ENCODE measurements at regions not wholly inside any gene's neighbourhood (a gene's known extent, or its start where the extent isn't known, plus 50 kb on each side); places are given as distances from the start of the nearest gene placed in this dataset.

DNA sequence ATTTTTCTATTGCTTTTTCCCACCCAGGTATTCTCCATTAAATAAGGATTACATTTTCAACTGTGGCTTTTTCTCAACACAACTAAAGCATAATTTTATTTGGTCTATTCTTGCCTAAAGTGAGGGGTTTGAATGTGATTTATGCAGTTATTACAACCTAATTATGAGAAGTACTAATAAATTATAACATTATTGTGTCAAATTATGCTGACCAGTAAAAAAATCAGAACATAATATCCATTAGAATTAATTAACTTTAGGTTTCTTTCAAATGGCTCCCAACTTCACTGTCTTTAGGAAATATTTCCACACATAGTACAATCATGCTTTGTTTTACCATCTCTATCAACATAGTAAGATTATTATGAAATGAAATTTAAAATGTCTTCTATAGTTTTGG is 1293.9 kb downstream of the FSTL5 start:
- ChIA-PET CTCF (no interaction called here), POLR2A (no interaction called here)
- H3K4me3 ChIP-seq: no peak overlapping the region
- no peak overlapping the region for H3K4me2 ChIP-seq
- no peaks in the 10 kb centered on the region for H3K4me1 ChIP-seq
- H3K27ac ChIP-seq: no peak overlapping the region
- H3K9me3 ChIP-seq: no peaks in the 10 kb centered on the region
- TF ChIP-seq HOXB13 (CRISPR knock-in tag; IDR thresholded peaks at IDR 0.05; ENCODE audit: low read depth): no peak
- peak; percentile 58 for TF ChIP-seq MAFK (IDR thresholded peaks at IDR 0.05; ENCODE audit: partially characterized antibody)
- no peak for ATAC-seq
- DNase-seq (ENCODE audit: low read depth in 1 of 2, low spot score in 1 of 2): no peak
- no peak for FAIRE-seq

- Histone ChIP-seq H3K9me3 (no peaks in the 10 kb centered on the region), H3K4me1 (no peaks in the 10 kb centered on the region), H3K4me3 (no peak overlapping the region), H3K27ac (no peak overlapping the region), H3K4me2 (no peak overlapping the region)
- CTCF ChIA-PET: no interaction called here
- no peak for FAIRE-seq
- no peak for DNase-seq (ENCODE audit: low read depth in 1 of 2, low spot score in 1 of 2)
- TF ChIP-seq, protein P1, sequence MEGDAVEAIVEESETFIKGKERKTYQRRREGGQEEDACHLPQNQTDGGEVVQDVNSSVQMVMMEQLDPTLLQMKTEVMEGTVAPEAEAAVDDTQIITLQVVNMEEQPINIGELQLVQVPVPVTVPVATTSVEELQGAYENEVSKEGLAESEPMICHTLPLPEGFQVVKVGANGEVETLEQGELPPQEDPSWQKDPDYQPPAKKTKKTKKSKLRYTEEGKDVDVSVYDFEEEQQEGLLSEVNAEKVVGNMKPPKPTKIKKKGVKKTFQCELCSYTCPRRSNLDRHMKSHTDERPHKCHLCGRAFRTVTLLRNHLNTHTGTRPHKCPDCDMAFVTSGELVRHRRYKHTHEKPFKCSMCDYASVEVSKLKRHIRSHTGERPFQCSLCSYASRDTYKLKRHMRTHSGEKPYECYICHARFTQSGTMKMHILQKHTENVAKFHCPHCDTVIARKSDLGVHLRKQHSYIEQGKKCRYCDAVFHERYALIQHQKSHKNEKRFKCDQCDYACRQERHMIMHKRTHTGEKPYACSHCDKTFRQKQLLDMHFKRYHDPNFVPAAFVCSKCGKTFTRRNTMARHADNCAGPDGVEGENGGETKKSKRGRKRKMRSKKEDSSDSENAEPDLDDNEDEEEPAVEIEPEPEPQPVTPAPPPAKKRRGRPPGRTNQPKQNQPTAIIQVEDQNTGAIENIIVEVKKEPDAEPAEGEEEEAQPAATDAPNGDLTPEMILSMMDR (IDR thresholded peaks at IDR 0.05): no peak
- TF ChIP-seq FOSL2 (IDR thresholded peaks at IDR 0.05) (no peak), FOSL2 (CRISPR knock-in tag; IDR thresholded peaks at IDR 0.05) (no peak), ELK1 (IDR thresholded peaks at IDR 0.05; ENCODE audit: low read depth, low read length) (no peak), CBX8 (IDR thresholded peaks at IDR 0.05) (no peak), NFE2L2 (conservative IDR thresholded peaks at IDR 0.05; ENCODE audit: low read length) (no peak), CEBPB (IDR thresholded peaks at IDR 0.05) (no peak), FOSB (CRISPR knock-in tag; IDR thresholded peaks at IDR 0.05) (no peak), JUNB (IDR thresholded peaks at IDR 0.05) (no peak), ZSCAN20 (CRISPR knock-in tag; IDR thresholded peaks at IDR 0.05) (no peak)
- TF ChIP-seq, protein P2, sequence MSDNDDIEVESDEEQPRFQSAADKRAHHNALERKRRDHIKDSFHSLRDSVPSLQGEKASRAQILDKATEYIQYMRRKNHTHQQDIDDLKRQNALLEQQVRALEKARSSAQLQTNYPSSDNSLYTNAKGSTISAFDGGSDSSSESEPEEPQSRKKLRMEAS (IDR thresholded peaks at IDR 0.05): no peak
- TF ChIP-seq, protein P3, sequence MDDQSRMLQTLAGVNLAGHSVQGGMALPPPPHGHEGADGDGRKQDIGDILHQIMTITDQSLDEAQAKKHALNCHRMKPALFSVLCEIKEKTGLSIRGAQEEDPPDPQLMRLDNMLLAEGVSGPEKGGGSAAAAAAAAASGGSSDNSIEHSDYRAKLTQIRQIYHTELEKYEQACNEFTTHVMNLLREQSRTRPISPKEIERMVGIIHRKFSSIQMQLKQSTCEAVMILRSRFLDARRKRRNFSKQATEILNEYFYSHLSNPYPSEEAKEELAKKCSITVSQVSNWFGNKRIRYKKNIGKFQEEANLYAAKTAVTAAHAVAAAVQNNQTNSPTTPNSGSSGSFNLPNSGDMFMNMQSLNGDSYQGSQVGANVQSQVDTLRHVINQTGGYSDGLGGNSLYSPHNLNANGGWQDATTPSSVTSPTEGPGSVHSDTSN (IDR thresholded peaks at IDR 0.05): no peak
- TF ChIP-seq, protein P4, sequence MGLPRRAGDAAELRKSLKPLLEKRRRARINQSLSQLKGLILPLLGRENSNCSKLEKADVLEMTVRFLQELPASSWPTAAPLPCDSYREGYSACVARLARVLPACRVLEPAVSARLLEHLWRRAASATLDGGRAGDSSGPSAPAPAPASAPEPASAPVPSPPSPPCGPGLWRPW (IDR thresholded peaks at IDR 0.05): no peak
- no peak for ATAC-seq
- POLR2A ChIA-PET: no interaction called here
Measured at GRCh38 chr4:160872491-160872890, 1291.3 kb downstream of the FSTL5 start.

DNA sequence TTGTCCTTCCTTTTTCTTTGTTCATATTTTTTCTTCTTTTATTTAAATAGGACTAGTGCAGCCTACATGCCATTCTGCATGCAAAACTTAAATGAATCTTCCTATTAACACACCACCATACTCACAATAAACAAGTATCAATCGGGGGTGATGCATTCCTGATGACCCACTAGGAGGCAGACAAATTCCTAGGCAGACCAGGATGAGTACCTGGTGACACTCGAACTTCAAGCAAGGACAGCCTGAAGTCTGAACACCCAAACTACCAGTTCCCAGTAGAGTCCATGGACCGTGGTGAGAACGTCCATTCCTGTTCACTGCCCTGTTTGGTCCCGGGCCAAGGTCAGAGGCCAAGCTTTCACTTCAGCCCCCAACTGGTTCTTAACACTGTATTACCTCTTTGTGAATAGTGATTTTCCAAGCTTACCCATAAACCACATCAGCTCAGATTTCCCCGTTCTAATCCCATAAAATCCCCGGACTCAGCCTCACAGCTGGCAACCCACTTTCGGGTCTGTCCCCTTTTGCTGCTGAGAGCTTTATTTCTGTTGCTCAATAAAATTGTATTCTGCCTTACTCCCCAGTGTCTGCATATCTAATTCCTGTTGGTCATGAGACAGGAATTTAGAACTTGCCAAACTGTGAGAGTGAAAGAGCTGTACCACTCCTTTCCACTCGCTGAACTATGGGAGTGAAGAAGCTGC is 1286.6 kb downstream of the FSTL5 start:
- FAIRE-seq (no peak), DNase-seq (ENCODE audit: low read depth in 1 of 2, low spot score in 1 of 2) (no peak), ATAC-seq (no peak)
- Histone ChIP-seq H3K4me3 (no peak overlapping the region), H3K4me1 (no peaks in the 10 kb centered on the region), H3K9me3 (no peaks in the 10 kb centered on the region), H3K27ac (no peak overlapping the region), H3K4me2 (no peak overlapping the region)
- 59% methylated on average over 9 of the region's 9 CpGs for WGBS (ENCODE audit: missing lambda C conversion rate)
- ChIA-PET CTCF (no interaction called here), POLR2A (no interaction called here)
- TF ChIP-seq, protein P5, sequence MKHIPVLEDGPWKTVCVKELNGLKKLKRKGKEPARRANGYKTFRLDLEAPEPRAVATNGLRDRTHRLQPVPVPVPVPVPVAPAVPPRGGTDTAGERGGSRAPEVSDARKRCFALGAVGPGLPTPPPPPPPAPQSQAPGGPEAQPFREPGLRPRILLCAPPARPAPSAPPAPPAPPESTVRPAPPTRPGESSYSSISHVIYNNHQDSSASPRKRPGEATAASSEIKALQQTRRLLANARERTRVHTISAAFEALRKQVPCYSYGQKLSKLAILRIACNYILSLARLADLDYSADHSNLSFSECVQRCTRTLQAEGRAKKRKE (CRISPR knock-in tag; IDR thresholded peaks at IDR 0.05; ENCODE audit: low read depth): no peak
- TF ChIP-seq EP300 (IDR thresholded peaks at IDR 0.05) (no peak), ELK1 (IDR thresholded peaks at IDR 0.05; ENCODE audit: low read depth, low read length) (no peak), HOXB5 (CRISPR knock-in tag; IDR thresholded peaks at IDR 0.05) (no peak), ZSCAN20 (CRISPR knock-in tag; IDR thresholded peaks at IDR 0.05) (no peak), CBX2 (IDR thresholded peaks at IDR 0.05; ENCODE audit: borderline replicate concordance, low read depth) (no peak), RCOR1 (IDR thresholded peaks at IDR 0.05; ENCODE audit: low read depth, low read length) (no peak), NPAS2 (CRISPR knock-in tag; IDR thresholded peaks at IDR 0.05; ENCODE audit: borderline replicate concordance) (no peak), PHF8 (IDR thresholded peaks at IDR 0.05; ENCODE audit: borderline replicate concordance, low read depth) (no peak), KDM5A (IDR thresholded peaks at IDR 0.05) (no peak), HOXB13 (CRISPR knock-in tag; IDR thresholded peaks at IDR 0.05; ENCODE audit: low read depth) (no peak), GATA3 (IDR thresholded peaks at IDR 0.05; ENCODE audit: borderline replicate concordance) (no peak)
- TF ChIP-seq, protein P6, sequence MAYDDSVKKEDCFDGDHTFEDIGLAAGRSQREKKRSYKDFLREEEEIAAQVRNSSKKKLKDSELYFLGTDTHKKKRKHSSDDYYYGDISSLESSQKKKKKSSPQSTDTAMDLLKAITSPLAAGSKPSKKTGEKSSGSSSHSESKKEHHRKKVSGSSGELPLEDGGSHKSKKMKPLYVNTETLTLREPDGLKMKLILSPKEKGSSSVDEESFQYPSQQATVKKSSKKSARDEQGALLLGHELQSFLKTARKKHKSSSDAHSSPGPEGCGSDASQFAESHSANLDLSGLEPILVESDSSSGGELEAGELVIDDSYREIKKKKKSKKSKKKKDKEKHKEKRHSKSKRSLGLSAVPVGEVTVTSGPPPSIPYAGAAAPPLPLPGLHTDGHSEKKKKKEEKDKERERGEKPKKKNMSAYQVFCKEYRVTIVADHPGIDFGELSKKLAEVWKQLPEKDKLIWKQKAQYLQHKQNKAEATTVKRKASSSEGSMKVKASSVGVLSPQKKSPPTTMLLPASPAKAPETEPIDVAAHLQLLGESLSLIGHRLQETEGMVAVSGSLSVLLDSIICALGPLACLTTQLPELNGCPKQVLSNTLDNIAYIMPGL (CRISPR knock-in tag; IDR thresholded peaks at IDR 0.05; ENCODE audit: borderline replicate concordance): no peak
- TF ChIP-seq, protein P3 (IDR thresholded peaks at IDR 0.05): no peak
